ENCODE measurements at regions not wholly inside any gene's neighbourhood (a gene's known extent, or its start where the extent isn't known, plus 50 kb on each side); places are given as distances from the start of the nearest gene placed in this dataset.

GRCh38 chr6:125668071-125668470 lies 81.4 kb upstream of the HEY2 start:
- TF ChIP-seq POLR2AphosphoS5 (IDR thresholded peaks at IDR 0.05; ENCODE audit: low read depth, low read length) (no peak), REST (IDR thresholded peaks at IDR 0.05; ENCODE audit: insufficient read depth in 1 of 2, low read depth in 2 of 2, low read length in 1 of 2) (no peak), TCF7L2 (IDR thresholded peaks at IDR 0.05; ENCODE audit: low read depth, low read length) (no peak), CTCF (IDR thresholded peaks at IDR 0.05) (no peak), SIN3A (IDR thresholded peaks at IDR 0.05; ENCODE audit: borderline replicate concordance, insufficient read depth, low read depth, low read length) (no peak)
- ChIA-PET CTCF (no interaction called here), POLR2A (no interaction called here)
- intact Hi-C loops (cut with micrococcal nuclease; ENCODE audit: unreplicated experiment) (no loop called here), in situ Hi-C loops (cut with HindIII; ENCODE audit: low pct_unique_long_range_greater_than_20kb, low sequenced_read_pairs) (no loop called here)
- no peaks in the 10 kb centered on the region for H3K4me1 ChIP-seq (ENCODE audit: control insufficient read depth, insufficient read depth, low read length)
- H3K4me3 ChIP-seq (ENCODE audit: low read depth in 2 of 2, low read length in 2 of 2), result no peak overlapping the region
- H3K27me3 ChIP-seq (ENCODE audit: control insufficient read depth, insufficient read depth, low read length), result 0 out of 2 replicates have a peak, but pooled peaks cover 3% of the 10 kb centered on the region
- H3K9me3 ChIP-seq (ENCODE audit: control insufficient read depth, insufficient read depth, low read depth, low read length), result no peaks in the 10 kb centered on the region
- no peak for ATAC-seq
- H3K27ac ChIP-seq (ENCODE audit: low read length), result no peak overlapping the region
- BruUV-seq (replicated peaks), result no TSS peak
- no peak for DNase-seq (ENCODE audit: low read depth, low spot score)
- no peaks in the 10 kb centered on the region for H3K36me3 ChIP-seq (ENCODE audit: control insufficient read depth, insufficient read depth, low read length)

- BruUV-seq (replicated peaks), result no TSS peak
- POLR2A ChIA-PET, result no interaction called here
- Histone ChIP-seq H3K4me1 (ENCODE audit: control insufficient read depth, insufficient read depth, low read length) (no peaks in the 10 kb centered on the region), H3K27ac (ENCODE audit: low read length) (no peak overlapping the region), H3K27me3 (ENCODE audit: control insufficient read depth, insufficient read depth, low read length) (no peaks in the 10 kb centered on the region), H3K9me3 (ENCODE audit: control insufficient read depth, insufficient read depth, low read depth, low read length) (no peaks in the 10 kb centered on the region), H3K36me3 (ENCODE audit: control insufficient read depth, insufficient read depth, low read length) (no peaks in the 10 kb centered on the region), H3K4me3 (ENCODE audit: low read depth in 2 of 2, low read length in 2 of 2) (no peak overlapping the region)
- TF ChIP-seq REST (IDR thresholded peaks at IDR 0.05; ENCODE audit: insufficient read depth in 1 of 2, low read depth in 2 of 2, low read length in 1 of 2), result no peak
- TF ChIP-seq CTCF (IDR thresholded peaks at IDR 0.05), result no peak
- TF ChIP-seq SIN3A (IDR thresholded peaks at IDR 0.05; ENCODE audit: borderline replicate concordance, insufficient read depth, low read depth, low read length), result no peak
- TF ChIP-seq POLR2AphosphoS5 (IDR thresholded peaks at IDR 0.05; ENCODE audit: low read depth, low read length), result no peak
- no peak for TF ChIP-seq TCF7L2 (IDR thresholded peaks at IDR 0.05; ENCODE audit: low read depth, low read length)
- intact Hi-C loops (cut with micrococcal nuclease; ENCODE audit: unreplicated experiment), result no loop called here
- no peak for ATAC-seq
- CTCF ChIA-PET, result no interaction called here
- in situ Hi-C loops (cut with HindIII; ENCODE audit: low pct_unique_long_range_greater_than_20kb, low sequenced_read_pairs), result no loop called here
- no peak for DNase-seq (ENCODE audit: low read depth, low spot score)
Observed at GRCh38 chr6:125670568-125670967, 78.9 kb upstream of the HEY2 start.
